NOMO-1 (cell line): ENCODE measurements at regions not wholly inside any gene's neighbourhood (a gene's known extent, or its start where the extent isn't known, plus 50 kb on each side); places are given as distances from the start of the nearest gene placed in this dataset.

Experiments used
- DNase-seq, 2 experiments: peaks; one replicate each; lab custom pipeline; 2025; ENCODE audit not compliant: unreplicated experiment in 2 of 2; lab: John Stamatoyannopoulos, UW

DNA sequence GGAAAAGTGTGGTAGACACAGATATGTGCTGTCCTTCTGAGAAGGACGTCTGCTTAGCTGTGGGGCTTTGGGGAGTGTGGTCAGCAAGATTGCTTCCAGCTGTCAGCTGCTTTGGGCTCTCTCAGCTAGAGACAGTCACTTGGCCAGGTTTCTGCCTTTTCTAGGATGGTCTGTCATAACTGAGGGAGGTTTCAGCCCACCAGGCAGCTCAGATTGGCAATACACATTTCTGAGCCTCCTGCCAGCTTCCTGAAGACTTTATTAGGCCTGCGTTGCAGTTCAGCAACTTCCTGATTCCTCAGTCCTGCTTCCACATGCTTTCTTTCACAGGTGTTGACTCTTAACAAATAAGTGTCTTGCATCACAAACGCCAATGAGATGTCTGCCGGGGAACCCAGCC lies 286.5 kb downstream of the SQOR start:
- peak in 1 of 2 experiments; percentile 2 for DNase-seq

DNA sequence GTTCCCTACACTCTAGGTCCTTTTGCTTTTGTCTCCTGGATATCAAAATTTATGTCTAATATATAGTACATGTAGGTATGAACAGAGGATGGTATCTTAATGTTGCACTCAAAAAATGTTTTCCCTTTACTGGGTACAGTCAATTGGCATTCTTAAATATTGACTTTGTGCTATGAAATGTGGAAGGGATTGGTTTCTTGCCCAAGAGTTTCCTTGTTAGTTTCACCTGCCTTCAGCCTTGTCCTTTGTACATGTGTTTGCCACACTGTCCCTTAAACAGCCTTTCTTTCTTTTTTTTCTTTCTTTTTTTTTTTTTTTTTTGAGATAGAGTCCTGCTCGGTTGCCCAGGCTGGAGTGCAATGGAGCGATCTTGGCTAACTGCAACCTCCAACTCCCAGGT lies 287.1 kb downstream of the SQOR start:
- DNase-seq = no peak

DNA sequence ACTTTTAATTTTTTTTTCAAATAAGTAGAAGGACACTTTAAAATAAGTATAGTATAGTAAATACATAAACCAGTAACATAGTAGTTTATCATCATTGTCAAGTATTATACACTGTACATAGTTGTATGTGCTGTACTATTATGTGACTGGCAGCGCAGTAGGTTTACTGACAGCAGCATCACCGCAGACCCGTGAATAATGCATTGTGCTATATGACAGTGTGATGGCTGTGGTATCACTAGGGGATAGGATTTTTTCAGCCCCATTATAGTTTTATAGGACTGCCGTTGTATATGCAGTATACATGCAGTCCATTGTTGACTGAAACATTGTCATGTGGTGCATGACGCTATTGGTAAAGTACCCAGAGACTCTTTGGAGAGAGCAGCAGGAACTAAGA lies 306.5 kb downstream of the SQOR start:
- DNase-seq = no peak

DNA sequence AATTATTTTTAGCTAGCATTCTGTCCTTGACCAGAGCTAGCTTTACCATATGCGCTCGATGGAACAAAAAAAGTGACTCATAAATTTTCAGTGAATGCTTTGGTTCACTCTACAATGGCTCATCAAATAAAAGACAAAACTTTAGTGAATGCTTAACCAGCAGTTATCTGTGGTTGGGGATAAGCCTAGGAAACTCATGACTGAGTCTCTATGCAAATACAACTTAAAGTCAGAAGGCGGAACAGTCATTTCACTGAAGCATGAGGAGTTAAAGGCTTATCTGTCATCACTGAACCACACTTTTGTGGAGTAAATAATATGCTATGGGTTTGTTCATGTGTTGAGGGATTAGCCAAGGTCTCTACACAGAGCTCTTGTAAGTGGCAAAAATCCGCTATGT lies 308.4 kb downstream of the SQOR start:
- DNase-seq = no peak

DNA sequence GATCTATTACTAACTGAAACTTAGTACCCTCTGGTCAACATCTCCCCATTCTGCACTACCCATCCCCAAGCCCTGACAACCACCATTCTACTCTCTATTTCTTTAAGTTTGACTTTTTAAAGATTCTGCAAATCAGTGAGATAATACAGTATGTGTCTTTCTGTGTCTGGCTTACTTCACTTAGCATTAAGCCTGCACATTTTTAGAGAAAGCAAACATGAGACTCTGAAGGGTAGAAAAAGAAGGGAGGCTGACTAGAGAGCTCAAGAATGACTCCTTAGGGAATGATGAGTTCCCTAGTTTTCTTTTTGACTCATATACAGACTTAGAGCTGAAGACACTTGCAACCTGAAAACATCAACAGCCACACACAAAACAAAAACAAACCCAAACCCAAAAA lies 311.3 kb downstream of the SQOR start:
- no peak for DNase-seq

DNA sequence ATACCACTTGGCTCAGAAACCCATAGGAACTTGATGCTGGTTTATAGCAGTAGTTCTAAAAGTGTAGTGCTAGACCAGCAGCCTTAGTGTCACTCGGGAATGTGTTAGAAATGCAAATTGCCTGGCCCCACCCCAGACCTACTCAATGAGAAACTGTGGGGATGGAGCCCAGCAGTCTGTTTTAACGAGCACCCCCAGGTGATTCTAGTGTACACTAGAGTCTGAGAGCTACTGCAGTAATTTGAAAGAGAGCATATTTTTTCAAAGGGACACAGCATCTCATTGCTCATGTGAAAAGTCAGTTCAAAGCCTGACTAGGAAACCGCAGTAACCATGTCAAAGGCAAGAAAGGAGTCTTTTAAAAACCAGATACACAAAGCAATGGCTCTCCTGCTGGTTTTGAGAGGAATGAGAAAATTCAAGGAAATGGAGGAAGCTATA lies 313.4 kb downstream of the SQOR start:
- DNase-seq = no peak

DNA sequence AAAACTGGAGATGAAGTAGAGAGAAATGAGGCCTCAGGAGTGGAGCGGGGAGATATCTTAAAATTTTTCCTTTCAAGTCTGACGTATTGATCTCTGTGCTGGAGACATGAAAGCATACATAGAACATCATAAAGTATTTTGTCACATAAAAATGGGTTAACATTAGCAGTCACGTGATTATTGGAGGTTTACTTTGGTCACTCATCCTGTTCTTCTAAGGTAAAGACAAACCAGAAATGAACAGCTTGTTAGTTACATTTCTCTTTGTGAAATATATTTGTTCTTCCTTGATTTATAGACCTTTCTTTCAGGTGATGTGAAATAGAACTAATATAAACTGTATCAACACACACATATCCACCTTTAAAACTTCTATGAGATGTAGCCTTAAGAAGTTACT lies 324.1 kb downstream of the SQOR start:
- DNase-seq = no peak

DNA sequence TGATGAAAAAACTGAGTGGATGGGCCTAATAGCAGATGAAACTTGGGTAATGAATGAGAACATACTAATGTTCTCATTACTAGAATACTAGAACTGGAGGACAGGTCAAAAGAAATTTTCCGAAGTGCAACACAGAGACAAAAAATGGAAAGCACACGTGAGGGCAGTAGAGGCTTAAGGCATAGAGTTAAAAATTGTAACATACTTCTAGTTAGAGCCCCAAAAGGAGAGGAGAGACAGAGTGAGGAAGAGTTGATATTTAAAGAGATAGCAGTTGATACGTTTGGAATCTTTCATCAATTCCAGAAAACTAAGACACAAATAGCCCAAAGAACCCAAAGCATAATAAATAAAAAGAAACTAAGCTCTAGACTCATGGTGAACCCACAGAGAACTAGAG lies 327.9 kb downstream of the SQOR start:
- no peak for DNase-seq

DNA sequence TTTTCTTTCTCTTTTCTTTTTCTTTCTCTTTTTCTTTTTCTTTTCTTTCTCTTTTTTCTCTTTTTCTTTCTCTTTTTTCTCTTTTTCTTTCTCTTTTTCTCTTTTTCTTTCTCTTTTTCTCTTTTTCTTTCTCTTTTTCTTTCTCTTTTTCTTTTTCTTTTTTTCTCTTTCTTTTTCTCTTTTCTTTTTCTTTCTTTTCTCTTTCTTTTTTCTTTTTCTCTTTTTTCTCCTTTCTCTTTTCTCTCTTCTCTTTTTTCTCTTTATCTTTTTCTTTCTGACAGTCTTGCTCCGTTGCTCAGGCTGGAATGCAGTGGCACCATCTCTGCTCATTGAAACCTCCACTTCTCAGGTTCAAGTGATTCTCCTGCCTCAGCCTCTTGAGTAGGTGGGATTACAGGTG lies 335.7 kb downstream of the SQOR start:
- DNase-seq = no peak

DNA sequence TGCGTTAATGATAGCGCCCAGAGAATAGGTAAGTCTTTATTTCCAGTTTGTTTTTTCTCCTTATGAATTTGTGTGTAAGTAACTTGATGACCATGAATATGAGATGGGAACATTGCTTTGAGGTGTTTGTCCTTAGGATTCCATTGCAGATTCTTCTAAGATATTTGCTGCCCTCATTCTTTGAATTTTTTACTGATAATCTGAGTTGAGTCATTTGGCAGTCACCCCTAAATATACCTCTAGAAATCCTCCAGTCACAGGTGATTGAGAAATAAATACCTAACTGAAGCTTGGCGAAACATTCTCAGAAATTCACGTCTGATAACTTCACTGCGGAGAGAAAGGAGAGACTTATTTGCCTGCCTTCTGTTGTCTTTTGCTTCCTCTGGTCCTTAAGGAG lies 345.5 kb downstream of the SQOR start:
- no peak for DNase-seq

DNA sequence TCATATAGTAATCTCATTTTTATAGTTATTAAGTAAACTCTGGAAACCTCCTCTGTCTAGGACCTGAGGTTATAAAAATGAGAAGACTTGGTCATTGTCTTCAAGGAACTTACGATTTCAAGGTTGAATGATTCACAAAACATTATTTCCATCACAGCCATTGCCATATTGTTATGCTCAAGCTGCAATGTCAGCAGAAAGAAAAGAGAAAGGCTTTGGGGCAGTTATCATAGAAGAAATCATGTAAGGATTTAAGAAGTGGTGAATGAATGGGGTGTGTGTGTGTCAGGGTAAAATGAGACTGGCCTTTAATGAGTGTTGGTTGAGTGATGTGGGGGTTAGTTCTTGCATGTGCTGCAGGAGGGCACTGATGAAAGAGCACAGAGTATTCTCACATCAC lies 346.8 kb downstream of the SQOR start:
- no peak for DNase-seq

DNA sequence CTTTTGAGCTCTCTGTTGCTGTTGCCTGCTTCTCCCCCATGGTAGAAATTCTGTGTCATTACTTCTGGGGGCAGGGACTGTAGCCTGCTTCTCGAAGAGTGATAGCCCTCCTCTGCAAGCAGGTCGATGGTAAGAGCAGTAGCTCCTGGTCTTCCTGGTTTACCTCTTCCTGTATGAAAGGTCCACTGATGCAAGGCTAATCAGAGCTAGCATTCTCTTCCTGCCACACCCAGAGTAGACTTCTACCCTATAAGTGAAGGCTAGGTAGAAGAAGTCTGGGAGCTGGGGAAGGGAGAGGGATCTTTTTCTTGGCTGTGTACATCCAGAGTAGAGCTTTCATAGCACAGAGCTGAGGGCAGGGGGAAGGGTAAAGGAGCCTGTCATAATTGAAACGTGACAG lies 357.0 kb downstream of the SQOR start:
- DNase-seq = no peak

DNA sequence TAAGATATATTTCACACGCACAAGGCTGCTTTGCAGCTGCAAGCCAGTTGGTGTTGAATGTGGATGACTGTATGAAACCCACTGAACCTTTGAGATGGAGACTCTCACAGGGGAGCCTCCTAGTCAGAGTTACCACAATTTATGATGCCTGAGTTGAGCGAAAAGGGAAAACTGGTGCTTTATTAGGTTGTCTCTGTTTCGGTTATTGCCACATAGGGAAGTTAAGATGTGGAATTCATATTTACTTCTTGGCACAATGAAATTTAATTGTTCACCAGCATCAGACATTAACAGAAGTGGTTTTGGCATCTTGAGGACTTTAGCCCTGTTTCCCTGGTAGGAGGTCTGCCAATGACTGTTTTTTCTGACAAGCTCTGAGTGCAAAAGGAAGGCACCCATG lies 358.2 kb downstream of the SQOR start:
- no peak for DNase-seq

DNA sequence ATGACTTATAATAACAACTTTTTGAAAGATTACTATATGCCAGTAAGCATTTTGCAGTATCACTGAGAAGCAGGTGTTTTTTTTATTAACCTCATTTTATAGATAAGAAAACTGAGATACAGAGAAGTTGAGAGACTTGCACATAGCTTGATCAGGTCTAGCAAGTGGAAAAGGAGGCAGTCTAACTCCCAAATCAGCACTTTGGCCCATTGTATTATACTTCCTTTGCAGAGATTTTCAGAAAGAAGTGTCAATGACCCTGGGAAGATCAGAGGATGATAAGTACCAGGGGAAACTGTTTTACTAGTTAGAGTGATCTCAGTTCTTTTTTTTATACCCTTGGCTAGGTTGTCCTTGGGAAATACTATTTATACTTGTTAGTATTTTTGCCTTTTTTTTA lies 358.7 kb downstream of the SQOR start:
- DNase-seq = no peak

DNA sequence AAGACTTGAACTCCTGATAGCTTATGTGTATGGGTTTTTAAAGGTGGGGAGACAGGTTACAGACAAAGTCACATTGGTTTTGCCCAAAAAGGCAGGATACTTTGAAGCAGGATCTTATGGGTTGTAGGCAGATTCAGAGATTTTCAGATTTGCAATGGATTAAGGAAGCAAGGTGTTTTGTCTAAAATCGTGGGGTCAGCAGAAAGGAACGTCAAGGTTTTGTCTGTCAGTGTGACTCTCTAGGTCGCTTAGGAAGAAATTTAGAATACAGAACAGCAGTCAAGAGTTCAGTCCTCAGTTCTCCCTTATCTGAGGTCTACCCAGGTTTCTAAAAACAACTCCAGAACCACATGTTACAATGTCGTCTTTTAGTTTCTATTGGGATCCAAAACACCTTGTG lies 361.0 kb downstream of the SQOR start:
- no peak for DNase-seq

DNA sequence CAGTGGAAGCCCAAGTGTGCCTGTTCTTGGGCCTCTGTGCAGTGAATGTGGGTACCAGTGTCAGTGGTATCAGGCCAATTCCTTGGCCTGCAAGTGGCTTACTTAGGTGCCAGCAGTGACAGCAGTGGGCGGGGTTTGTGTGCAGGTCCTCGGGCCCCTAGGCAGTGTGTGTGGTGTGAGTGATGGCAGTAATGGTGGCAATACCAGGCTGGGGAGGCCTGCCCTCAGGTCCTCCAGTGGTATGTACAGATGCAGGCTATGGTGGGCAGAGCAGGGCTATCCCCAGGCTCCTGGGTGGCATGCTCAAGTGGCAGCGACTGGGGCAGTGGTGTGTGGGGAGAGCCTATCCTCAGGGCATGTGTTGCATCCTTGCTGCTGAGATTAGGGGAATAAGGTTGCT lies 379.7 kb downstream of the SQOR start:
- DNase-seq = no peak

DNA sequence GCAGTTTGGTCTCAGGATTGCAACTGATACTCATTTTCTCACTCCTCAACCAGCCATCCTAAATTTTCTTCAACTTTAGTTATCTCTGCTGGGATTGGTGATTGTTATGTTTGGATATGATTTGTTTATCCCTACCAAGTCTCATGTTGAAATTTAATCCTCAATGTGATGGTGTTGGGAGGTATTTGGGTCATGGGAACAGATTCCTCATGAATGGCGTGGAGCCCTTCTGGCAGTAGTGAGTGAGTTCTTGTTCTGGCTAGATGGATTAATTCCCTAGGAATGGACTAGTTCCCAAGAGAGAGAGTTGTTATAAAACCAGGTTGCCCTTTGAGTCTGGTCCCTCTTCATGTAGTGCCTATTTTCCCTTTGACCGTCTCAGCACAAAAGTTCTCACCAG lies 399.9 kb downstream of the SQOR start:
- no peak for DNase-seq

DNA sequence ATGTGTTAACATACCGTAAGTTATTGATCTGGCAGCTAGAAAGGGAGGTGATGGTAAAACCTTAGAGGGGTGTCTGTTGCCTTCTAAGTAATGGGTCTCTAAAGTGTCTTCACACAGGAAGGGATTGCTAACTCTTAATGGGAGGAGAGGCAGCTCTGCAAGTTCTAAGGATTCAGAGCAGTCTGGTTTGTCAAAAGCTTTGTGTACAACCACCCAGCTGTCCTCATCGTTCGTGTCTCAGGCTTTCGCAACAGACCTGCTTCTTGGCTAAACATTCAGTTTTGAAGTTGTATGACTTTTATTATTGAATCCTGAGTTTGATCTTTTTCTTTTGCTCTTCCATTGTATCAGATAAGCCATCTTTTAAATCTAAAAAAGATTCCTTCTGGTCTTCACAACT lies 404.9 kb downstream of the SQOR start:
- DNase-seq = no peak

DNA sequence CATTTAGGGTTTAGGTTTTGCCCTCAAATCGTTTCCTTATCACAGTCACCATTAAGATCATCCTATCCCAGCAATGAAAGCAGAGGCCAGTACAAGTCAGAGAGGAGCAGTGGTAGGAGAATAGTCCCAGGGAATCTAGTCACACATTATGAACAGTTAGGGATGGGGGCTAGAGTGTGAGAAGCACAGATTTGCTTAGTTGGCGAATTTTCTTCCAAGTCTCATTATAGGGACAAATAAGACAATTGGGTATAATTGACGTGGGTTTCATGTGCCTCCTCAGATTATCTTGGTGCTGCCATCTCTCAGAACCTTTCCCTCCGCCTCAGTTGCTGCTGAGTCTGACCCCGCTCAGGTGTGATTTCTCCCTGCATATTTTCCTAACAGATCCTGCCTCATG lies 407.1 kb downstream of the SQOR start:
- no peak for DNase-seq

DNA sequence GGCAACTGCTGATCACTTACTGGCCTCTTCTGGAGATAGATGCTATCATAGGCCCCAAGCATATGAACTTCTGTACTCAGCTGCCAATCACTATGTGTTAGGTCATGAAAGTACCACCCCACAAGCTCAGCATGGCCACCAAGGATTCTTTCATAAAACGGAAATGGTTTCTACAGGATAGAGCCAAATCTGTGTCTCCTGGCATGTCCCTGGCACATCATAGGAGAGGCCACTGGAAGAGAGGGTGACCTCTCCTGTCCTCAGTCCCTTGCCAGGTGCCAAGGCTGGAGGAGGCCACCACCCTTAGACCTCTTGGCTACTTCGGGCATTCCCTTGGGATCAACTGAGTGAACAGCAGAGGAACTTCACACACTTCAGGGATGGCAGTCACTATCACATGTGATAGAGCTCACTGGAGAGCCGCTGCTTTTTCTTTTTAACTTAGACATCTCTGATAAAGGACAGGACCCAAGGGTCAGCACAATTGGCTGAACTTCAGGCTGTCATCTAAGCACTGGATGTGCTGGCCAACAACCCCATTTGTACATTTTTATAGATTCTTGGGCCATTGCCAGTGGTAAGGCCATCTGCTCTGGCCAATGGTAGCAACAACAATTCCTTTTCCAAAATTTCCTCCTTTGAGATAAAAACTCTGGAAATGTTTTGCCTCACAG lies 425.2 kb downstream of the SQOR start:
- no peak for DNase-seq

DNA sequence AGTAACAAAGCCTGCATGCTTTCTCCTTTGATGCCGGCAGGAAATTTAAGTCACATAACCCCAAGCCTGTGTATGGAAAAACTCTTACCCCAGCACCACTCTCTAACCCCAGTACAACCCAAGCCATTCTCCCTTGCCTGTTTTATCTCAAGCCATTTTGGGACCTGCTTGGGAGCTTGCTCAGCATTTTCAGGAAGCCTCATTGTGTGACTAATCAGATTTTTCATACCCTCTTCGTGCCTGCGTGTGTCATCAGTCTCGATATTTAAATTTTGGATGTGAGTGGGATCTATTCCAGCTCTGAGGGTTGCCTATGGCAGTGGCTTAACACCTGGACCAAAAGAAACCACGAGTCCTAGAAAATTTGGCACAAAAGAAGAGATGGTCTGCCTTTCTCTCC lies 426.2 kb downstream of the SQOR start:
- DNase-seq = no peak

DNA sequence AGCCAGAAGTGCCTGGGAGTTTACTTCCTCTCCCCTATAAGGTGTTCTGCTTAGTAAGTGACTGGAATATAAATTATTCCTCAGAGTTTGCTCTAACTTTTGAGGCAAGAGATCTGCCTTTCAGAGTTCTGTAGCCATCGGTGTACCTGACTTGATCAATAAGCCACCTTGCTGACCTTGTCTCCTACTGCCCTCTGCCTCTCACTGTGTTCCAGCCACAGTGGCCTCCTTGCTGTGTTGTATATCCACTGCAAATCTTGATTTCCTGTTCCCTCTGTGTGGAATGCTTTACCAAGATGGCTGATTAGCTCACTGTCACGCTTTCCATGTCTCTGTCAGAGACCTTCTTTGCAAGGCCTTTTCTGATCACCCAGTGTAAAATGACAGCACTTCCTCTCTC lies 442.4 kb downstream of the SQOR start:
- no peak for DNase-seq

DNA sequence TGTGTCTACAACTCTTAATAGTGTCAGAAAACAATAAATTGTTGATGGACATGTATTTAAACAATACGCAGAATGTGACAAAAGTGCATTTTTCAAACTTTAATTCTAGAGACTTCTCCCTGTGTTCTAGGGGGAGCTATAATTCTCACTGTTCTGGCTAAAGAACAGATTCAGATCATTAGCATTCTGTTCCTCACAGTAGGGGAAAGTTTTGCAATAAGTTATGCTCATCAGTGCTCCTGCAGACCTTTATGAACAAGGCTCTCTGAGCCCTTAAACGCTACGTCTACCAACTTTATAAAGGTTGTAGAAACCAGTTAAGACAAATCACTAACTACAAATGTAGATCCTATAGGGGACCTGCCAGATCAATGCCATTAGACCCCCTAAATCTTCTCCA lies 444.2 kb downstream of the SQOR start:
- no peak for DNase-seq
